ENCODE measurements at regions not wholly inside any gene's neighbourhood (a gene's known extent, or its start where the extent isn't known, plus 50 kb on each side); places are given as distances from the start of the nearest gene placed in this dataset.

DNA sequence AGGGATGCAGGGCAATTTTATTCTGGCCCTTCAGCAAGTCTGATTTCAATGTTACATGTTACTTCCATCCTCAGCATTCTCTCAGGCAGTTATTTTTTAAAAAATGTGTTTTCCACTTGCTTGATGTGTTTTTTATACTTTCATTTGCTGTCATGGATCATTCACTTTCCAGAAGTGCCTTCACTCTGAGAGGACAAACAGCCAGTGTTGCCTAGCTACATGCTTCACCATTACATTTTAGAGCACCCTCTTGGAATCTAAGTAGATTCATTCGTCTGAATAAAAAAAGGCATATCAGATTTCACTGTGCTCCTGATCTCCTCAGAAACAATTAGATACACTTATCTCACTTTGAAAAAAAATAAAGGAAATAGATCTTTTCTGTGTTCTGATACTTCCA is 93.6 kb upstream of the POU1F1 start:
- DNase-seq (ENCODE audit: low spot score), result no peak
- H3K4me3 ChIP-seq (ENCODE audit: low read depth in 1 of 3, low read length in 3 of 3), result no peak overlapping the region
- TF ChIP-seq CTCF (IDR thresholded peaks at IDR 0.05; ENCODE audit: low read depth, low read length, missing input control), result no peak
- TF ChIP-seq, protein P1, sequence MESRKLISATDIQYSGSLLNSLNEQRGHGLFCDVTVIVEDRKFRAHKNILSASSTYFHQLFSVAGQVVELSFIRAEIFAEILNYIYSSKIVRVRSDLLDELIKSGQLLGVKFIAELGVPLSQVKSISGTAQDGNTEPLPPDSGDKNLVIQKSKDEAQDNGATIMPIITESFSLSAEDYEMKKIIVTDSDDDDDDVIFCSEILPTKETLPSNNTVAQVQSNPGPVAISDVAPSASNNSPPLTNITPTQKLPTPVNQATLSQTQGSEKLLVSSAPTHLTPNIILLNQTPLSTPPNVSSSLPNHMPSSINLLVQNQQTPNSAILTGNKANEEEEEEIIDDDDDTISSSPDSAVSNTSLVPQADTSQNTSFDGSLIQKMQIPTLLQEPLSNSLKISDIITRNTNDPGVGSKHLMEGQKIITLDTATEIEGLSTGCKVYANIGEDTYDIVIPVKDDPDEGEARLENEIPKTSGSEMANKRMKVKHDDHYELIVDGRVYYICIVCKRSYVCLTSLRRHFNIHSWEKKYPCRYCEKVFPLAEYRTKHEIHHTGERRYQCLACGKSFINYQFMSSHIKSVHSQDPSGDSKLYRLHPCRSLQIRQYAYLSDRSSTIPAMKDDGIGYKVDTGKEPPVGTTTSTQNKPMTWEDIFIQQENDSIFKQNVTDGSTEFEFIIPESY (IDR thresholded peaks at IDR 0.05), result no peak
- TF ChIP-seq YY1 (IDR thresholded peaks at IDR 0.05), result no peak
- TF ChIP-seq NR2F2 (IDR thresholded peaks at IDR 0.05), result no peak
- no peak for TF ChIP-seq RXRA (IDR thresholded peaks at IDR 0.05)
- no peak for TF ChIP-seq SP1 (IDR thresholded peaks at IDR 0.05)
- TF ChIP-seq FOXA1 (IDR thresholded peaks at IDR 0.05), result no peak
- no peak for TF ChIP-seq HNF4A (conservative IDR thresholded peaks at IDR 0.05)
- TF ChIP-seq, protein P2, sequence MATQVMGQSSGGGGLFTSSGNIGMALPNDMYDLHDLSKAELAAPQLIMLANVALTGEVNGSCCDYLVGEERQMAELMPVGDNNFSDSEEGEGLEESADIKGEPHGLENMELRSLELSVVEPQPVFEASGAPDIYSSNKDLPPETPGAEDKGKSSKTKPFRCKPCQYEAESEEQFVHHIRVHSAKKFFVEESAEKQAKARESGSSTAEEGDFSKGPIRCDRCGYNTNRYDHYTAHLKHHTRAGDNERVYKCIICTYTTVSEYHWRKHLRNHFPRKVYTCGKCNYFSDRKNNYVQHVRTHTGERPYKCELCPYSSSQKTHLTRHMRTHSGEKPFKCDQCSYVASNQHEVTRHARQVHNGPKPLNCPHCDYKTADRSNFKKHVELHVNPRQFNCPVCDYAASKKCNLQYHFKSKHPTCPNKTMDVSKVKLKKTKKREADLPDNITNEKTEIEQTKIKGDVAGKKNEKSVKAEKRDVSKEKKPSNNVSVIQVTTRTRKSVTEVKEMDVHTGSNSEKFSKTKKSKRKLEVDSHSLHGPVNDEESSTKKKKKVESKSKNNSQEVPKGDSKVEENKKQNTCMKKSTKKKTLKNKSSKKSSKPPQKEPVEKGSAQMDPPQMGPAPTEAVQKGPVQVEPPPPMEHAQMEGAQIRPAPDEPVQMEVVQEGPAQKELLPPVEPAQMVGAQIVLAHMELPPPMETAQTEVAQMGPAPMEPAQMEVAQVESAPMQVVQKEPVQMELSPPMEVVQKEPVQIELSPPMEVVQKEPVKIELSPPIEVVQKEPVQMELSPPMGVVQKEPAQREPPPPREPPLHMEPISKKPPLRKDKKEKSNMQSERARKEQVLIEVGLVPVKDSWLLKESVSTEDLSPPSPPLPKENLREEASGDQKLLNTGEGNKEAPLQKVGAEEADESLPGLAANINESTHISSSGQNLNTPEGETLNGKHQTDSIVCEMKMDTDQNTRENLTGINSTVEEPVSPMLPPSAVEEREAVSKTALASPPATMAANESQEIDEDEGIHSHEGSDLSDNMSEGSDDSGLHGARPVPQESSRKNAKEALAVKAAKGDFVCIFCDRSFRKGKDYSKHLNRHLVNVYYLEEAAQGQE (IDR thresholded peaks at IDR 0.05), result no peak
- no peak for TF ChIP-seq ATF3 (IDR thresholded peaks at IDR 0.05)
- TF ChIP-seq EGR1 (IDR thresholded peaks at IDR 0.05; ENCODE audit: low read depth in 2 of 2), result no peak
- no peak for TF ChIP-seq HNF4G (IDR thresholded peaks at IDR 0.05)
- TF ChIP-seq, protein P3, sequence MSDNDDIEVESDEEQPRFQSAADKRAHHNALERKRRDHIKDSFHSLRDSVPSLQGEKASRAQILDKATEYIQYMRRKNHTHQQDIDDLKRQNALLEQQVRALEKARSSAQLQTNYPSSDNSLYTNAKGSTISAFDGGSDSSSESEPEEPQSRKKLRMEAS (IDR thresholded peaks at IDR 0.05), result no peak
- TF ChIP-seq RAD21 (IDR thresholded peaks at IDR 0.05), result no peak
- no peak for TF ChIP-seq JUND (IDR thresholded peaks at IDR 0.05)
- TF ChIP-seq FOXA2 (IDR thresholded peaks at IDR 0.05), result no peak
- TF ChIP-seq GABPA (IDR thresholded peaks at IDR 0.05 in 1 of 2, conservative IDR thresholded peaks at IDR 0.05 in 1 of 2), result no peak
- TF ChIP-seq TAF1 (conservative IDR thresholded peaks at IDR 0.05), result no peak
- H3K9ac ChIP-seq (ENCODE audit: low read depth in 1 of 2, low read length in 2 of 2), result no peak overlapping the region
- no peak overlapping the region for H3K27ac ChIP-seq (ENCODE audit: low read depth in 1 of 2, low read length in 2 of 2)
- WGBS, result 59% methylated on average over 1 of the region's 1 CpG
- no peaks in the 10 kb centered on the region for H3K4me1 ChIP-seq (ENCODE audit: control insufficient read depth in 4 of 4, insufficient read depth in 4 of 4, low read length in 3 of 4)
- peaks cover 0 to 3% (median 0%) of the 10 kb centered on the region in 4 donors for H3K9me3 ChIP-seq (ENCODE audit: control insufficient read depth in 4 of 4, low read length in 3 of 4)
- peaks cover 0 to 5% (median 1%) of the 10 kb centered on the region in 4 donors for H3K27me3 ChIP-seq (ENCODE audit: control insufficient read depth in 4 of 4, insufficient read depth in 4 of 4, low read length in 3 of 4)
- H3K36me3 ChIP-seq (ENCODE audit: control insufficient read depth in 4 of 4, insufficient read depth in 3 of 4, low read depth in 1 of 4, low read length in 3 of 4), result no peaks in the 10 kb centered on the region

Data from liver (tissue), 8 donors.